ENCODE measurements at regions not wholly inside any gene's neighbourhood (a gene's known extent, or its start where the extent isn't known, plus 50 kb on each side); places are given as distances from the start of the nearest gene placed in this dataset.
"Not testable (repeated sequence)": the region's sequence is repeated elsewhere in the genome, so short reads cannot be mapped to it uniquely, and the experiment has no call there.

DNA sequence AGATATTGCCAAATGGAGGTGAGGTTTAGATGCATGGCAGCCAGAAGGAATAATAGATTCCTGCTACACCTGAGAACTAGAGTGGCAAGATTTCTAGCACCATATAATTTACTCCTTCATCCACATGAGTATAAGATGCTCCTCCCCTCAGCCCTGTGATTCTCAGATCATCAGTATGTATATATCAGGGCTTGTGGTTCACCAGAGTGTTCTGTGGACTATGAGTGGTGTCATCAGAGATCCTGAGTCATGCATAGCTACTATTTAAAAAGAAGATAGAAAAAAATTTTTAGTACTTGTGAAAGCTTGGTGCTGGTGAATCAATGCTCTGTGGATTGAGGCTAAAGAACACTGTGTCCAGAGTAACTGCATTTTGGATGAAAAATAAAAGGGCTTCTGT, 285.9 kb downstream of the BMP4 start:
- peak; percentile 19 for DNase-seq (ENCODE audit: low spot score)

DNA sequence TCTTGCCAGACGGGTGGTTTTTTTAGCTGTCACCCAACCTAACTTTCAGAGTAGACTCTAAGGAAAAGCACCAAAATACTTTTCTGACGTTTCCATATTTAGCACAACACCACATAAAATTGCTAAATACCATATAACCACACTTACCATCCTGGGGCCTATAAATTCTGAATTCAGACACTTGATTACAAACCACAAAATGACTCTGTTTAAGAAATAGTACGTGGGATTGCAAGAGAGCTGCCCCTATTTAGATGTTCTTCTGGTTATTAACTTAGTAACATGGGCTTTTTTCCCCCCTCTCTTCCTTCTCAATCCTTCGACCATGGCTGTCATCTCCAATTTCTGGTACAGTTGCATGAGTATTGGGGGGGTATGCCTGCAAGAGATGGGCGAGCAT, 287.7 kb downstream of the BMP4 start:
- no peak for DNase-seq (ENCODE audit: low spot score)

GRCh38 chr14:53663709-53664108, 292.9 kb downstream of the BMP4 start:
- DNase-seq (ENCODE audit: low spot score): peak; percentile 2

DNA sequence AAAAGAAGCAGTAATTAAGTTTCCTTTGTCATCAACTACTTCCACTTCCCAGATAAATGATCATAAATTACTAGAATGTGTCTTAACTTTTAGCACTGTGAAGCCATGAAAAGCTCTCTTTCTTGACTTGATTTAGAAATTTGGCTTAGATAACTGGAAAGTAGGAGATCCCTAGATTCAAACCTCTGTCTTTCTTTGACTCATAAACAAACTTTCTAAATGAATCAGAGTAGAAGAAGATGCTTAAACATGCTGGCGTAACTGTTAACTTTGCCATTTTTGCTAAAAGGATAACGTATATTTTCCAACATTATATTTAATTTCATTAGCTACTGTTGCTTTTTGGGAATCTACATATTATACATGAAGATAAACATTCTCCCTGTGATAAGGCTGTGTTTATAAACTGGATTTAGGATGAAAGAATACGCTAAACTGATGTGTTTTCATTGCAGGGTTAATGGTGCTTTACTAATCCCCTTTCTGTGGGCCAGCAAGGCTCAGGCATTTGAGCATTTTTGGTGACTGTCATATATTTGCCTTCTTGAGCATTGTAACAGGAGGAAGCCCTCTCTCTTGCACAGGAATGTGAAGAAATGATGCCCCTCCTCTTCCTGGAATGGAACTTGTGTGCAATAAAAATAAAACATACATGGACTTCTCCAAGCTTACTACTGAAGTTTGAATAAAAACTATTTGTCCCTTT, 301.4 kb downstream of the BMP4 start:
- DNase-seq (ENCODE audit: low spot score): no peak

DNA sequence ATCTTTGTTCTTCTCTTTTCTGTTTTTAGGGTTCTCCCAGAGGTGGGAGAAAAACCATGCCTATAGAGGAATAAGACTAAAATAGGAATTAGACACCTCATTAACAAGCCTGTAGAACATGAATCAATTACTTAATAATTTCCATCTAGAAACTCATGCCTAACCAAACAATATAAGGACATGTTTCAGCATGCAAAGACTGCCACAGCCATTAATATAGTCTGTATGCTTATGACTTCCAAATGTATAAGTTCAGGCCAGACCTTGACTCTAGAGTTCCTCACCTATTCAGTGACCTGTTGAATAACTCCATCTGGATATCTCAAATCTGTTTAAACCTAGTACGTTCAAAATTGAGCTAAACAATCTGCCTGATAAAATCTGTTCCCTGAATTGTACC, 304.6 kb downstream of the BMP4 start:
- no peak for DNase-seq (ENCODE audit: low spot score)

GRCh38 chr14:53651096-53651740, 305.4 kb downstream of the BMP4 start:
- DNase-seq (ENCODE audit: low spot score): no peak

DNA sequence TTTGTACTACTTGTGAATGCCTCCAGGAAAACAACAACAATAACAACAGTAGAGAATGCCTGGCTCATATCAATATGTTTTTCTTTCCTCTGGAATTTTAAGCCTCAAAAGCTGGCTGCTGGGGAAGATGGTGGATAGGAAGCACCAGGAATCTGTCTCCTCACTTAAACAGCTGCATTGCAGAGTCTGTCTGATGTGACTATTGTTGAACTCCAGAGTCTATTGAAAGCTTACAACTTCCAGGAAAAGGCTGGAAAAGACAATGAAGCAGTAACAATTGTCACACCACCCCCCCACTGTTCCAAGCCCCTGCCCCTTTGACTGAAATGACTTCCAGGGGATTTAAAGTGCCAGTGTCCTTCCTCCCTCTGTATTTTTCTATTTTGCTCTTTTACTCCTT, 309.7 kb downstream of the BMP4 start:
- no peak for DNase-seq (ENCODE audit: low spot score)

DNA sequence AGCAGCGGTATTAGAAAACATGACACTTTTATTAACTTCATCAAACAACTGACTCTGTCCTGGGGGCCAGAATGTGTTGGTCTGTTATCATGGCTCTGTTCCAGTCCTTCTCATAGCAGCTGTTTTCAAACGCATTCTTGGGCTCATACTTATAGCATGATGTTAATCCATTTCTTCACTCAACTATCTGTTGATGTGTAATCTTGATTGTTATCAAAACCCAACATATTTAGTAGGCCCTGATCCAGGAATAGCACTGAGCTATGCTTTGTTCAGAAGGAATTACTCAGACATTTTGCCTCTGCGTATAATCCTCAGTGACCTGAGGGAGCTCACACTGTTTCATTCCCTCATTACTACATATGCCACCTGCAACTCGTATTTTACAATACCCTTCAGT, 315.9 kb downstream of the BMP4 start:
- no peak for DNase-seq (ENCODE audit: low spot score)

DNA sequence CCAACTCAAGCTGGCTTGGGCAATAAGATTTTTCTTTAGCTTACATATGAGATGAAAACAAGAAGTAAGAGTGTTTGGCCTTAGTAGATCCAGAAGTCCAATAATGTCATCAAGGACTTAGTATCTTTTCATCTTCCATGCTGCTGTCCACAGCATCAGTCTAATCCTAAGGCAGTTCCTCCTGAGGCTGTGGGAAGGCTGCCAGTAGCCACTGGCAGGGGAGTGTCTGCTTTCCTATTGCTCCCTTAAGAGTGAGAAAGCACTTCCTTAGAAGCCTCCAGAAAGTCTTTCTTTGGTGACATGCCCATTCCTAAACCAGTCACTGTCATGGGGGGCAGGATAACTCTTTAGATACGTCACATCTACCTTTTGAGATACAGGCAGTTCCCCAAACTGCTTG, 317.7 kb downstream of the BMP4 start:
- no peak for DNase-seq (ENCODE audit: low spot score)

DNA sequence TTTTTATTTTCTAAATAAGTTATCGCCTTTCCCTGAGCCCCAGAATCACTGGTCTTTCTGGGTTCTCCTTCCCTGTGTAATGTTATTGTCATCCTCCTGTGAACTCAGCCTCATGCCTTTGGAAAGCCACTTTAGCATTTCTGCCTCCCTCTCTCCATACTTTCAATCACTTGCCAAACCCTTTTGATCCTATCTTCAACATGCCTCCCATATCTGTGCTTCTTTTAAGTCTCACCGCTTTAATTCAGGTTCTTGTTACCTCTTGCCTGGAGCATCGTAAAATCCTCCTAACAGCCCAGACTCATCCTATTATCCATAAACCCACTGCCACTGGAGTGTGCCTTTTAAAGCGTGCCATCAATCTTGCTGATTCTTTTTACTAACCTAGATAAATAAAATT, 321.8 kb downstream of the BMP4 start:
- DNase-seq (ENCODE audit: low spot score): no peak

GRCh38 chr14:53630336-53630735, 326.3 kb downstream of the BMP4 start:
- DNase-seq (ENCODE audit: low spot score): no peak

- DNase-seq (ENCODE audit: low spot score): no peak
These were observed 327.7 kb downstream of the BMP4 start for GRCh38 chr14:53628732-53629430.

DNA sequence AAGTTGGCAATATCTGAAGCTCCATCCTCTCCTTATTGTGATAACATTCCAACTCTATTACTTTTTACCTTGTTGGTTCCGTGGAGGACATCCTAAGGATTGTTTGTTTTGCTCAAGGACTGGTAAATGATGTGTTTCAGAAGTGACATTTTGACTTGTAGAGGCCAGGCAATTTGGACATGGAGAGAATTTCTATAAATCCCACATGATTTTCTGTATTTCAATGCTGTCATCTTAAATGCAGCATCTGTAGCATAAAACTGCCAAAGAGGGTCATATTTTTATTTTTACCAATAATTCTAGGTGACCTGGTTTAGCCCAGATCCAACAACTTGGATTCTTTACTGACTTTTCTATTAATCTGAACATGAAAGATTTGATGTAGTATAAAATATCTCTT, 328.4 kb downstream of the BMP4 start:
- DNase-seq (ENCODE audit: low spot score): no peak

DNA sequence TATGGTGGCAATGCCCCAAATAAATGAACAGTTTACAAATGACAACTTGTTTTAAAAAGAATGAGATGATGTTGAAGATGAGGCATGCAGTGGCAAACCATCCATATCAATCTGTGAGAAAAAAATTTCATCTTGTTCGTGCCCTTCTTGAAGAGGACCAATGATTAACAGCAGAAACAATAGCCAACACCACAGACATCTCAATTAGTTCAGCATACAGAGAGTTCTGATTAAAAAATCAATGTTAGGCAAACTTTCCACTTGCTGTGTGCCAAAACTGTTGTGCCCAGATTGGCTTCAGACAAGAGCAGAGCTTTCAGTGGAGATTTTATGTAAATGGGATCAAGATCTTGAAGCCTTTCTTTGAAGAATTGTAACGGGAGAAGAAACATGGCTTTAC, 329.9 kb downstream of the BMP4 start:
- no peak for DNase-seq (ENCODE audit: low spot score)

DNA sequence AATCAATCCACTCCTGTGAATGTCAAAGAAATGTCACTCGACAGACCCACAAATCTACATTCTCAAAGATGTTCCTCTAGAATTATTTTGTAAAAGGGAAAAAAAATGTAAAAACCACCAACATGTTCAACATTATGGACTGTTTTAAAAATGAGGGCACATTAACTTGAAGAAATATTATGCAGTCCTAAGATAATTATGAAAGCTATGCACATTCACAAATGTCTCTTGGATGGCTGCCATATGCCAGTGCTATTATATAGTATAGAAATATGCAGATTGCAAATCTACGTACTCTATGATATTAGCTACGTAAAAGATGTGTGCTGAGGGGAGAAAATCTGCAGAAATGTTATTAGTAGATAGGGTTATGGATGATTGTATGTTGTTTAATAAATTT, 334.2 kb downstream of the BMP4 start:
- no peak for DNase-seq (ENCODE audit: low spot score)

DNA sequence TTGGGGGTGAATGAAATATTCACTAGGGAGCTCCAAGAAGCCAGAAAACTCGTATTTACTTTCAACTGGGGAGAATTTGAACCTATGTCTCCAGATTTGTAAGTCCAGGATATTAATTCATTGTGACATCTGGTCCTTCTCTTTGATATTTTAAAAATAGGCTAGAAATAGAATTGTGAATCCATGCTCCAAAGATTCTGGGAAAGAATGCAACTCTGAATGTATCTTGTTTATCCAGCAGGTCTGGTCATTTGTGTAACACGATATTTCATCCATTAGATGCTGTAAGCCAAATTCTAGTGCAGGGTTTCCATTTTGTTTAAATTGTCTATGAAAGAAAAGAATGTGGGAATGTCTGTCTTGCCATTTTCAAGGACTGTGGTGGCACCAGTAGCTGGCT, 334.7 kb downstream of the BMP4 start:
- DNase-seq (ENCODE audit: low spot score): no peak

GRCh38 chr14:53621433-53621832, 335.2 kb downstream of the BMP4 start:
- DNase-seq (ENCODE audit: low spot score): no peak

DNA sequence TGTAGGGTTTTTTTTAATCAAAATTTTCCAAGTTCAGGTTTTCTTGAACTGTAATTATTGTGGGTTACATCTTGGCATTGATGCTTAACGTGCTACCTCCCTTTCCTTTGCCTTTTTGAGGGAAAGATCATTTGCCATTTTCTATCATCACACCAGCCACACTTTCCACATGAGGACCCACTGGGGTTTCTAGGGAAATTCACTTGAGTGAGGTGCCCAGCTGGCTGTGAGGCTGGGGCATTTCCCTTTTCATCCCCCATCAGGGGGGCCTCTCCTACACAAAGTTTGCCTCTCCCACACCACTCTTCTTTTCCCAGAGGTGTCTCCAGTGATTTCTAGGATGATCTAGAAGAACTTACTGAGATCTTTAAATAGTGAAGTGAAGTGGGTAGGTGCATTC, 335.7 kb downstream of the BMP4 start:
- DNase-seq (ENCODE audit: low spot score): no peak

DNA sequence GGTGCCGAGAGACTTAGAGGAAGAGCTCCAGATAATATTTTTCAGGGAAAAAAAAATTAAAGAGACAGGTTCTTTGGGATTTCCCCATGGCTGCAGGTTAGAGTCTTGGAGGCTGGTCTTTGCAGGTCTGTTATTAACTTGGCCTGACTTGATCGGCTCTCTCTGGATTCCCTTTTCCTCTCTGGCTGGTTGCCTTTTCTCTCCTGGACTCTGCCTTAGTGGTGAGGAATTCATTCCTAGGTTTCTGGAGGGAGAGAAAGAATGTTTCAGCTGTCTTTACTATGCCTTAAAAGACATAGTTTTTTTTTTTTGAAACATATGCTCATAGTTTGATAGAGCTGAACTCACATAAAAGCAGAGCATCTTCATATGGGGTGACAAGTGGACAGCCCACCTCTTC, 336.3 kb downstream of the BMP4 start:
- DNase-seq (ENCODE audit: low spot score): no peak

DNA sequence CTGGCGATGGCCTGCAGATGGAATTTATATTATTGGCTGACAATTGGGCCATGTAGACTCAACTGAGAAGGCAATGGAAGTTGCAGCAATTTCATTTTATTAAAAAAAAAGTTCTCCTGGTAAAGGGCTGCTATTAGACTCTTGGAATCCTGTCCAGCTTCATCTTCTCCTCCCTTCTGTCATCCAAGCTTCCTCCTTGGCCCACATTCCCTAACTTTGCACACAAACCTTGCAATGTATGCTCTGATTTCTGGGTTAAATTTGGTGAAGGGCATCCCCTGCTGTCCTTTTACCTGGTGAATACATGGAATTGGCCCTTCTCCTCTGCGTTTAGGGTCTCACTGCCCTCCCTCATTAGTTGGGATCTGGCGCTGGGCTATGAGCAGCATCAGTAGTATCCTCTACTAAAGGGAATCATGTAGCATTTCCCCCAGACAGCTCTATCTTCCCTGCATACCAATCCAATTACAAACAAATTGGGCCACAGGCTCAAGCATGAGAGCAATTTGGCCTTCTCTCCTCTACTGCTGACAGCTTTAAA, 336.9 kb downstream of the BMP4 start:
- DNase-seq (ENCODE audit: low spot score): no peak

GRCh38 chr14:53616536-53616935, 340.1 kb downstream of the BMP4 start:
- not testable (repeated sequence) for DNase-seq (ENCODE audit: low spot score)

- no peak for DNase-seq (ENCODE audit: low spot score)
These were observed 341.4 kb downstream of the BMP4 start for GRCh38 chr14:53615252-53615651.

All from RKO (cell line).